ENCODE measurements at regions not wholly inside any gene's neighbourhood (a gene's known extent, or its start where the extent isn't known, plus 50 kb on each side); places are given as distances from the start of the nearest gene placed in this dataset.

DNA sequence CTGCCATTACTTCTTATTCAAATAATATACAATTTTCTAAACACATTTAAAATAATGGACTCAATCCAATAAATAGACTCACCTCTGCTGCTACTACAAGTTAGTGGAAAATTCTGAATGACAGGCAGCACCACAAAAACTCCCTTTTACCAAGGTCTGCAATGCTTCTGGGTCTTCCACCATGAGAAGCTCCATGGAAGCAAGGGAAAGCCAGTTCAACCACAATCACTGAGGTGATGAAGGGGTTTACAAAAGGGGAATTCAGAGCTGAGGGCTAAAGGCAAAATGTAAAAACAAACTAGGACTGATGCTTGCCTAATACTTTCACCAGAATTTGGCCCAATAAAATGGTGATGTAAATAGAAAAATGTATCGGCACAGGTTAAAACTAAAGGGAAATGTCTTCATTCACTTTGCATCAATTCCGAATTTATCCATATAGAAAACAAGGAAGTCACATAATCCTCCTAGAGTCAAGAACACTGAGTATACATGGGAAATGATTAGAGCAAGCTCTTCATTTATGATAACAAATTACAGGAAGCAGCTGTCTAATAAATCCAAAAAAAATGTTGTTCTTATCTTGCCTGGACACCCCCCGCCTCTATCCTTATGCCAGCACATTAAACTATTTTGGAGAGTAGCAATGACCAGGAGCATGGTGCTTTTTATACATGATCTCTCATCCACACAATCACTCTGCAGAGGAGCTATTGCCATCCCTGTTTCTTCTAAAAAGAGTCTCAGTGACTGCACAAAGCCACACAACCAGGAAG, 66.3 kb upstream of the NFIB start (continued):
- TF ChIP-seq, protein P1, sequence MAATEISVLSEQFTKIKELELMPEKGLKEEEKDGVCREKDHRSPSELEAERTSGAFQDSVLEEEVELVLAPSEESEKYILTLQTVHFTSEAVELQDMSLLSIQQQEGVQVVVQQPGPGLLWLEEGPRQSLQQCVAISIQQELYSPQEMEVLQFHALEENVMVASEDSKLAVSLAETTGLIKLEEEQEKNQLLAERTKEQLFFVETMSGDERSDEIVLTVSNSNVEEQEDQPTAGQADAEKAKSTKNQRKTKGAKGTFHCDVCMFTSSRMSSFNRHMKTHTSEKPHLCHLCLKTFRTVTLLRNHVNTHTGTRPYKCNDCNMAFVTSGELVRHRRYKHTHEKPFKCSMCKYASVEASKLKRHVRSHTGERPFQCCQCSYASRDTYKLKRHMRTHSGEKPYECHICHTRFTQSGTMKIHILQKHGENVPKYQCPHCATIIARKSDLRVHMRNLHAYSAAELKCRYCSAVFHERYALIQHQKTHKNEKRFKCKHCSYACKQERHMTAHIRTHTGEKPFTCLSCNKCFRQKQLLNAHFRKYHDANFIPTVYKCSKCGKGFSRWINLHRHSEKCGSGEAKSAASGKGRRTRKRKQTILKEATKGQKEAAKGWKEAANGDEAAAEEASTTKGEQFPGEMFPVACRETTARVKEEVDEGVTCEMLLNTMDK (IDR thresholded peaks at IDR 0.05; ENCODE audit: borderline replicate concordance, insufficient read depth, low read depth, low read length, poor library complexity, severe bottlenecking): no peak
- TF ChIP-seq ZNF232 (CRISPR knock-in tag; IDR thresholded peaks at IDR 0.05) (no peak), TAF7 (tag; IDR thresholded peaks at IDR 0.05) (no peak), TAF1 (IDR thresholded peaks at IDR 0.05; ENCODE audit: control insufficient read depth, extremely low read depth, insufficient read depth, low read length, severe bottlenecking) (no peak), RBM25 (IDR thresholded peaks at IDR 0.05; ENCODE audit: low read depth, low read length, severe bottlenecking) (no peak), DMBX1 (CRISPR knock-in tag; IDR thresholded peaks at IDR 0.05; ENCODE audit: borderline replicate concordance) (no peak), ZNF785 (CRISPR knock-in tag; IDR thresholded peaks at IDR 0.05) (no peak)
- TF ChIP-seq, protein P2, sequence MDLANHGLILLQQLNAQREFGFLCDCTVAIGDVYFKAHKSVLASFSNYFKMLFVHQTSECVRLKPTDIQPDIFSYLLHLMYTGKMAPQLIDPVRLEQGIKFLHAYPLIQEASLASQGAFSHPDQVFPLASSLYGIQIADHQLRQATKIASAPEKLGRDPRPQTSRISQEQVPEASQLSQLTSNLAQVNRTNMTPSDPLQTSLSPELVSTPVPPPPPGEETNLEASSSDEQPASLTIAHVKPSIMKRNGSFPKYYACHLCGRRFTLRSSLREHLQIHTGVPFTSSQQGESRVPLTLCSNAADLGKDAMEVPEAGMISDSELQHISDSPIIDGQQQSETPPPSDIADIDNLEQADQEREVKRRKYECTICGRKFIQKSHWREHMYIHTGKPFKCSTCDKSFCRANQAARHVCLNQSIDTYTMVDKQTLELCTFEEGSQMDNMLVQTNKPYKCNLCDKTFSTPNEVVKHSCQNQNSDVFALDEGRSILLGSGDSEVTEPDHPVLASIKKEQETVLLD (IDR thresholded peaks at IDR 0.05): no peak
- TF ChIP-seq, protein P3, sequence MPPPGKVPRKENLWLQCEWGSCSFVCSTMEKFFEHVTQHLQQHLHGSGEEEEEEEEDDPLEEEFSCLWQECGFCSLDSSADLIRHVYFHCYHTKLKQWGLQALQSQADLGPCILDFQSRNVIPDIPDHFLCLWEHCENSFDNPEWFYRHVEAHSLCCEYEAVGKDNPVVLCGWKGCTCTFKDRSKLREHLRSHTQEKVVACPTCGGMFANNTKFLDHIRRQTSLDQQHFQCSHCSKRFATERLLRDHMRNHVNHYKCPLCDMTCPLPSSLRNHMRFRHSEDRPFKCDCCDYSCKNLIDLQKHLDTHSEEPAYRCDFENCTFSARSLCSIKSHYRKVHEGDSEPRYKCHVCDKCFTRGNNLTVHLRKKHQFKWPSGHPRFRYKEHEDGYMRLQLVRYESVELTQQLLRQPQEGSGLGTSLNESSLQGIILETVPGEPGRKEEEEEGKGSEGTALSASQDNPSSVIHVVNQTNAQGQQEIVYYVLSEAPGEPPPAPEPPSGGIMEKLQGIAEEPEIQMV (tag; conservative IDR thresholded peaks at IDR 0.05; ENCODE audit: low read depth): no peak
- TF ChIP-seq, protein P4, sequence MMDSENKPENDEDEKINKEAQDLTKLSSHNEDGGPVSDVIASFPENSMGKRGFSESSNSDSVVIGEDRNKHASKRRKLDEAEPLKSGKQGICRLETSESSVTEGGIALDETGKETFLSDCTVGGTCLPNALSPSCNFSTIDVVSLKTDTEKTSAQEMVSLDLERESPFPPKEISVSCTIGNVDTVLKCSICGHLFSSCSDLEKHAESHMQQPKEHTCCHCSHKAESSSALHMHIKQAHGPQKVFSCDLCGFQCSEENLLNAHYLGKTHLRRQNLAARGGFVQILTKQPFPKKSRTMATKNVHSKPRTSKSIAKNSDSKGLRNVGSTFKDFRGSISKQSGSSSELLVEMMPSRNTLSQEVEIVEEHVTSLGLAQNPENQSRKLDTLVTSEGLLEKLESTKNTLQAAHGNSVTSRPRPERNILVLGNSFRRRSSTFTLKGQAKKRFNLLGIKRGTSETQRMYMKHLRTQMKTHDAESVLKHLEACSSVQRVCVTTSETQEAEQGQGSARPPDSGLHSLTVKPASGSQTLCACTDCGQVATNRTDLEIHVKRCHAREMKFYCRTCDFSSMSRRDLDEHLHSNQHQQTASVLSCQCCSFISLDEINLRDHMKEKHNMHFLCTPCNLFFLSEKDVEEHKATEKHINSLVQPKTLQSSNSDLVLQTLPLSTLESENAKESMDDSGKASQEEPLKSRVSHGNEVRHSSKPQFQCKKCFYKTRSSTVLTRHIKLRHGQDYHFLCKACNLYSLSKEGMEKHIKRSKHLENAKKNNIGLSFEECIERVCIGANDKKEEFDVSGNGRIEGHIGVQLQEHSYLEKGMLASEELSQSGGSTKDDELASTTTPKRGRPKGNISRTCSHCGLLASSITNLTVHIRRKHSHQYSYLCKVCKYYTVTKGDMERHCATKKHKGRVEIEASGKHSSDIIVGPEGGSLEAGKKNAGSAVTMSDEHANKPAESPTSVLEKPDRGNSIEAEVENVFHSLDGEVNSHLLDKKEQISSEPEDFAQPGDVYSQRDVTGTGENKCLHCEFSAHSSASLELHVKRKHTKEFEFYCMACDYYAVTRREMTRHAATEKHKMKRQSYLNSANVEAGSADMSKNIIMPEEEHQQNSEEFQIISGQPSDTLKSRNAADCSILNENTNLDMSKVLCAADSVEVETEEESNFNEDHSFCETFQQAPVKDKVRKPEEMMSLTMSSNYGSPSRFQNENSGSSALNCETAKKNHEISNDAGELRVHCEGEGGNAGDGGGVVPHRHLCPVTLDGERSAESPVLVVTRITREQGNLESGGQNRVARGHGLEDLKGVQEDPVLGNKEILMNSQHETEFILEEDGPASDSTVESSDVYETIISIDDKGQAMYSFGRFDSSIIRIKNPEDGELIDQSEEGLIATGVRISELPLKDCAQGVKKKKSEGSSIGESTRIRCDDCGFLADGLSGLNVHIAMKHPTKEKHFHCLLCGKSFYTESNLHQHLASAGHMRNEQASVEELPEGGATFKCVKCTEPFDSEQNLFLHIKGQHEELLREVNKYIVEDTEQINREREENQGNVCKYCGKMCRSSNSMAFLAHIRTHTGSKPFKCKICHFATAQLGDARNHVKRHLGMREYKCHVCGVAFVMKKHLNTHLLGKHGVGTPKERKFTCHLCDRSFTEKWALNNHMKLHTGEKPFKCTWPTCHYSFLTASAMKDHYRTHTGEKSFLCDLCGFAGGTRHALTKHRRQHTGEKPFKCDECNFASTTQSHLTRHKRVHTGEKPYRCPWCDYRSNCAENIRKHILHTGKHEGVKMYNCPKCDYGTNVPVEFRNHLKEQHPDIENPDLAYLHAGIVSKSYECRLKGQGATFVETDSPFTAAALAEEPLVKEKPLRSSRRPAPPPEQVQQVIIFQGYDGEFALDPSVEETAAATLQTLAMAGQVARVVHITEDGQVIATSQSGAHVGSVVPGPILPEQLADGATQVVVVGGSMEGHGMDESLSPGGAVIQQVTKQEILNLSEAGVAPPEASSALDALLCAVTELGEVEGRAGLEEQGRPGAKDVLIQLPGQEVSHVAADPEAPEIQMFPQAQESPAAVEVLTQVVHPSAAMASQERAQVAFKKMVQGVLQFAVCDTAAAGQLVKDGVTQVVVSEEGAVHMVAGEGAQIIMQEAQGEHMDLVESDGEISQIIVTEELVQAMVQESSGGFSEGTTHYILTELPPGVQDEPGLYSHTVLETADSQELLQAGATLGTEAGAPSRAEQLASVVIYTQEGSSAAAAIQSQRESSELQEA (IDR thresholded peaks at IDR 0.05; ENCODE audit: low read depth): no peak

All from K562 (cell line).